ENCODE measurements at regions not wholly inside any gene's neighbourhood (a gene's known extent, or its start where the extent isn't known, plus 50 kb on each side); places are given as distances from the start of the nearest gene placed in this dataset.

DNA sequence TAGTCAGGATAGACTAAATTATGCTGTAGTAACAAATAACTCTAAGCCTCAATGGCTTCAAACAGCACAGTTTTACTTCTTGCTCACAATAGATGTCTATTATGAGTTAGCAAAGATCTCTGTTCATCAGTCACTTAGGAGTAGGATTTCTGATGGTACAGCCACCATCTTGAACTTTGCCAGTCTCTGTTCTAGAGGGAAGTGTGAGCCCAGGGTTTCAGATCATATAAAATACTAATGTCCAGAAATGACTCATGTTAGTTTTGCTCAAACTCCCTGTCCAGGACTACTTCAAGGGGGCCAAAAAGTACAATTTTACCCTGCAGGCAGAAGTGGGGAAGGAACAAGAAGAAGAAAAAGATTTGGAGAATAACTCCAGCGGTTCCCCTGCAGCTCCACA is 77.1 kb upstream of the LSM6 start:
- peak; percentile 55 for ATAC-seq
- no peak for DNase-seq (ENCODE audit: low spot score in 2 of 2)
- no peak overlapping the region for H3K27ac Mint-ChIP-seq
- H3K36me3 Mint-ChIP-seq: no peaks in the 10 kb centered on the region
- peaks cover 11% of the 10 kb centered on the region for H3K4me1 Mint-ChIP-seq
- H3K9me3 Mint-ChIP-seq: no peaks in the 10 kb centered on the region
- no peak overlapping the region for H3K4me3 Mint-ChIP-seq

- Mint-ChIP-seq H3K9me3 (no peaks in the 10 kb centered on the region), H3K36me3 (no peaks in the 10 kb centered on the region), H3K4me1 (peaks cover 11% of the 10 kb centered on the region), H3K4me3 (no peak overlapping the region), H3K27ac (no peak overlapping the region)
- DNase-seq (ENCODE audit: low spot score in 2 of 2) (no peak), ATAC-seq (no peak)
These were observed 79.1 kb upstream of the LSM6 start for GRCh38 chr4:146096371-146096770.

DNA sequence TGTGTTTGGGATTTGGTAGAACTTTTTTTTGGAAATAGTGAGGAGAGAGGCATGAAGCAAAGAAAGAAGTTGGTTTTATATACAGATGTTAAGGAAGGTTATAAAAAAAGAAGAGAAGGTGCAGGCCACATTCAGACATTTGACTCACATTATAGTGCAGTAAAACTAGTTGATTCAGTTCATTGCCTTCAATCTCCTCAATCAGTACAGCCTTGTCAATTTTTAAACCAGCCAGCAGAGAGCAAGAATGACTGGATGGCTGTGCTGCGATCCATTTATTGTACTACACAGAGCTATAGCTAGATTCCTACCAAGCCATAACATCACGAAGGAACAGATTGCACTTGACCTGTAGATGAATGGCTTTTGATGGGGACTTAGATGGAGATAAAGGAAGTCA is 79.7 kb upstream of the LSM6 start:
- Mint-ChIP-seq H3K27ac (no peak overlapping the region), H3K9me3 (no peaks in the 10 kb centered on the region), H3K4me3 (no peak overlapping the region), H3K4me1 (peaks cover 11% of the 10 kb centered on the region), H3K36me3 (no peaks in the 10 kb centered on the region)
- no peak for ATAC-seq
- no peak for DNase-seq (ENCODE audit: low spot score in 2 of 2)

- Mint-ChIP-seq H3K9me3 (no peaks in the 10 kb centered on the region), H3K36me3 (no peaks in the 10 kb centered on the region), H3K27ac (no peak overlapping the region), H3K4me1 (peaks cover 11% of the 10 kb centered on the region), H3K4me3 (no peak overlapping the region)
- ATAC-seq (no peak), DNase-seq (ENCODE audit: low spot score in 2 of 2) (peak in 1 of 2 donors; percentile 15)
These were observed 80.3 kb upstream of the LSM6 start for GRCh38 chr4:146095091-146095690.

GRCh38 chr4:146088690-146089089 is 86.8 kb upstream of the LSM6 start:
- DNase-seq (ENCODE audit: low spot score in 2 of 2): no peak
- no peaks in the 10 kb centered on the region for H3K36me3 Mint-ChIP-seq
- ATAC-seq: no peak
- no peak overlapping the region for H3K27ac Mint-ChIP-seq
- H3K4me3 Mint-ChIP-seq: no peak overlapping the region
- no peaks in the 10 kb centered on the region for H3K4me1 Mint-ChIP-seq
- H3K9me3 Mint-ChIP-seq: no peaks in the 10 kb centered on the region

DNA sequence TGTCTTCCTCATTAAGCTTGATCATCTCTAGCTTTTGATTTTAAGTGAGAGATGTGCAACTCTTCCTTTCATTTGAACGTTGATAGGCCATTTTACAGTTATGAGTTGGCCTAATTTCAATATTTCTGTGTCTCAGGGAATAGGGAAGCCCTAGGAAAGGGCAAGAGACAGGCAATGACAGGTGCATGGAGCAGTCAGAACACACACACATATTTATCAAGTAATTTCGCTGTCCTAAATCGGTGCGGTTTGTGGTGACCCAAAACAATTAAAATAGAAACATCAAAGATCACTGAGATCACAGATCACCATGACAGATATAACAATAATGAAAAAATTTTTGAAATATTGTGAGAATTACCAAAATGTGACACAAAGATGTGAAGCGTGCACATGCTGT is 87.7 kb upstream of the LSM6 start:
- H3K4me3 Mint-ChIP-seq: no peak overlapping the region
- no peaks in the 10 kb centered on the region for H3K36me3 Mint-ChIP-seq
- no peak overlapping the region for H3K27ac Mint-ChIP-seq
- DNase-seq (ENCODE audit: low spot score in 2 of 2) (no peak), ATAC-seq (no peak)
- no peaks in the 10 kb centered on the region for H3K4me1 Mint-ChIP-seq
- no peaks in the 10 kb centered on the region for H3K9me3 Mint-ChIP-seq

DNA sequence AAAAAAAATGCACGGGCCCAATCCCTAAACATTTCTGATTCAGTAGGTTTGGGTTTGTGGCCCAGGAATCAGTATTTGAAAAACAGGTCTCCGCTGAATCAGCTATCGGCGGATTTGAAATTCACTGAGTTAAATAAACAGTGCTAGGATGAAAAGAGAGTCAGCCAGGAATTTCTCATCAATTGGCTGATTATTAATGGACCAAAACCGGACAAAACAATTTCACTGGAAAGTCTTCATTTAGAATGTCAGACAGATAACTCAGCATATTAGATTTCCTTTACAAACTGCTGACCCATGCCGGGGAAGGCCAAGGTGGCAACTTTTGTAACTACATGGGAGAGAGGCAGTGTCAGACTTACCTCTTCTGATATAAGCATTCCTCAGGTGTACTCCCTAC is 99.4 kb upstream of the LSM6 start:
- no peaks in the 10 kb centered on the region for H3K36me3 Mint-ChIP-seq
- H3K4me3 Mint-ChIP-seq: no peak overlapping the region
- no peaks in the 10 kb centered on the region for H3K4me1 Mint-ChIP-seq
- no peak overlapping the region for H3K27ac Mint-ChIP-seq
- H3K9me3 Mint-ChIP-seq: no peaks in the 10 kb centered on the region
- DNase-seq (ENCODE audit: low spot score in 2 of 2) (no peak), ATAC-seq (no peak)

DNA sequence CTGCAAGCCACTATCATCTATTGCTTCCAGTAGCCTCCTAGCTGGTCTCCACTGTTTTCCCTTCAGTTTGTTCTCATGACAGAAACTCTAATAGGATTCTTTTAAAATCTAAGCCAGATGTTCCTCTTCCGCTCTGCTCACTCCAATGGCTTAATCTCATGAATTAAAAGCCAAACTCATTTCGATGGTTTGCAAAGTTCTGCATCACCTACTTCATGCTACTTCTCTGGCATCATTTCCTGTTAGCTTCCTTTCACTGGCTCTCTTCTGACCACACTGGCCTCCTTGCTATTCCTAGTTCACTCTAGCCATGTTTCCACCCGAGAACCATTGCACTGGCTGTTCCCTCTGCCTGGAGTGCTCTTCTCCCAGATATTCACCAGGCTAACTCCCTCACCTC is 102.0 kb upstream of the LSM6 start:
- H3K4me3 Mint-ChIP-seq: no peak overlapping the region
- ATAC-seq (no peak), DNase-seq (ENCODE audit: low spot score in 2 of 2) (no peak)
- no peaks in the 10 kb centered on the region for H3K36me3 Mint-ChIP-seq
- H3K27ac Mint-ChIP-seq: no peak overlapping the region
- H3K4me1 Mint-ChIP-seq: no peaks in the 10 kb centered on the region
- no peaks in the 10 kb centered on the region for H3K9me3 Mint-ChIP-seq

- H3K9me3 Mint-ChIP-seq: no peaks in the 10 kb centered on the region
- no peaks in the 10 kb centered on the region for H3K4me1 Mint-ChIP-seq
- H3K27ac Mint-ChIP-seq: no peak overlapping the region
- ATAC-seq (no peak), DNase-seq (ENCODE audit: low spot score in 2 of 2) (no peak)
- no peak overlapping the region for H3K4me3 Mint-ChIP-seq
- H3K36me3 Mint-ChIP-seq: no peaks in the 10 kb centered on the region
These were observed 103.1 kb upstream of the LSM6 start for GRCh38 chr4:146072376-146072775.

DNA sequence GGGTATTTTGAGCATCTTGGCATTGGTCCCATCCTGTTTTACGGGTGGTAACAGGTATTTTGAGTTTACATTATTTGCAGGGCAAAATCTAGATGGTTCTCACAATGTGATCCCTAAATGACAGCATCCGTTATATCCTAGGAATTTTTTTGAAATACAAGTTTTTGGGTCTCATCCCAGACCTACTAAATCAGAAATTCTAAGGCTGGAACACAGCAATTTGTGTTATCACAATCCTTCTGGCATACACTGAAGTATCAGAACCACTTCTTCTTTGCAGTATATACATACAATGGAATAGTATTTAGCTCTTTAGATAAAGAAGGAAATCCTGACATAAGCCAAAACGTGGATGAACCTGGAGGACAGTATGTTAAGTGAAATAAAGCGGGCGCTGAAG is 104.1 kb upstream of the LSM6 start:
- DNase-seq (ENCODE audit: low spot score in 2 of 2) (no peak), ATAC-seq (no peak)
- H3K4me3 Mint-ChIP-seq: no peak overlapping the region
- no peak overlapping the region for H3K27ac Mint-ChIP-seq
- no peaks in the 10 kb centered on the region for H3K36me3 Mint-ChIP-seq
- H3K4me1 Mint-ChIP-seq: no peaks in the 10 kb centered on the region
- no peaks in the 10 kb centered on the region for H3K9me3 Mint-ChIP-seq

- ATAC-seq: no peak
- Mint-ChIP-seq H3K27ac (no peak overlapping the region), H3K36me3 (no peaks in the 10 kb centered on the region), H3K4me1 (peaks cover 6% of the 10 kb centered on the region), H3K9me3 (no peaks in the 10 kb centered on the region), H3K4me3 (no peak overlapping the region)
- no peak for DNase-seq (ENCODE audit: low spot score in 2 of 2)
These were observed 112.4 kb upstream of the LSM6 start for GRCh38 chr4:146063143-146063542.

- Mint-ChIP-seq H3K27ac (no peak overlapping the region), H3K9me3 (no peaks in the 10 kb centered on the region), H3K4me1 (peaks cover 6% of the 10 kb centered on the region), H3K4me3 (no peak overlapping the region), H3K36me3 (no peaks in the 10 kb centered on the region)
- ATAC-seq (no peak), DNase-seq (ENCODE audit: low spot score in 2 of 2) (no peak)
These were observed 113.2 kb upstream of the LSM6 start for GRCh38 chr4:146062340-146062739.

DNA sequence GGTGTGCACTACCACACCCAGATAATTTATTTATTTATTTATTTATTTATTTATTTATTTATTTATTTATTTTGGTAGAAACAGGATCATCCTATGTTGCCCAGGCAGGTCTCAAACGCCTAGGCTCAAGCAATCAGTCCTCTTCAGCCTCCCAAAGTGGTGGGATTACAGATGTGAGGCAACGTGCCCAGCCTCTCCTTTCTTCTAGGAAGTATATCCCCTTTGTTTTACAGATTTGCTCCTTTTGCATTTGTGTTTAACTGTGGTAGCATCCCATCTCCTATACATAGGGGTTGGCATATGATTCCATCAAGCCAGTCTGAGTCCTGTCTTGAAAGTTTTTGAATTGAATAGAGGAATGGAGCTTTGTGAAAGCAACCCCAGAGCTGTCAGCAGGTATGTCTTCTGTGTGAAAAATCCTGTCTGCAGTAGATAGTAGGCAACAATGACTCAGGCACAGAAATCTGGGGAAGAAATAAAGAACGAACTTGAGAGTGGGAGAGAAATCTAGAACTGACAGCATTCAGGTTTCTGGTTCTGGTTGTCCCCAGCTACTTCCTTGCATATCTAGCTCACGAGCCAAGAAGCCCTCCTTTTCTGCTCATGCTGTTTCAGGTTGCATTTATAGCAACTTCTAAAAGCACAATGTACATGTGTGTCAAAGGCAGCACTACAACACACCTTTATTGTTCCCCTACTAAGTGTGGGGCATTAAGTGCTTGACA is 113.7 kb upstream of the LSM6 start:
- peaks cover 6% of the 10 kb centered on the region for H3K4me1 Mint-ChIP-seq
- no peak for DNase-seq (ENCODE audit: low spot score in 2 of 2)
- H3K4me3 Mint-ChIP-seq: no peak overlapping the region
- H3K27ac Mint-ChIP-seq: no peak overlapping the region
- no peaks in the 10 kb centered on the region for H3K36me3 Mint-ChIP-seq
- no peaks in the 10 kb centered on the region for H3K9me3 Mint-ChIP-seq
- no peak for ATAC-seq

DNA sequence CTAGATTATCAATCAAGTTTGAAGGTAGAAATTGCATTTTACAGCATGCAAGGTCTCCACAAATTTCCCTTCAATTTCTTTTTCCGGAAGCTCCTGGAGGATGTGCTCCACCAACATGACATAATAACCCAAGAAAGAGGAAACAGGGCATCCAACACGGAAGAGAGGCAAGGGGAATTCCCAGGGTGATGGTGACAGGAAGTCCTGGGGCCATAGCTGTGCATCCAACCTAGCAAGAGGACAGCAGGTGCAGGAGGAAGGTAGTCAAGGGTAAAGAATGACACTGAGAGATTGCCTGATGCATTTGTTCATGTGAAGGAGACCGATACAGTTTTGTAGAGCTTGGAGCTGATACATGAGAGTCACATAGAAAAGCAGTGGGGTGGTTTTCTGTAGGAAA is 115.7 kb upstream of the LSM6 start:
- H3K4me3 Mint-ChIP-seq: no peak overlapping the region
- peaks cover 6% of the 10 kb centered on the region for H3K4me1 Mint-ChIP-seq
- no peak overlapping the region for H3K27ac Mint-ChIP-seq
- H3K9me3 Mint-ChIP-seq: no peaks in the 10 kb centered on the region
- no peaks in the 10 kb centered on the region for H3K36me3 Mint-ChIP-seq
- DNase-seq (ENCODE audit: low spot score in 2 of 2) (no peak), ATAC-seq (peak; percentile 45)

GRCh38 chr4:146059151-146059550 is 116.4 kb upstream of the LSM6 start:
- no peak for ATAC-seq
- no peak for DNase-seq (ENCODE audit: low spot score in 2 of 2)
- H3K9me3 Mint-ChIP-seq: no peaks in the 10 kb centered on the region
- H3K4me1 Mint-ChIP-seq: peaks cover 6% of the 10 kb centered on the region
- no peaks in the 10 kb centered on the region for H3K36me3 Mint-ChIP-seq
- no peak overlapping the region for H3K27ac Mint-ChIP-seq
- H3K4me3 Mint-ChIP-seq: no peak overlapping the region

GRCh38 chr4:146058531-146058930 is 117.0 kb upstream of the LSM6 start:
- Mint-ChIP-seq H3K4me3 (no peak overlapping the region), H3K9me3 (no peaks in the 10 kb centered on the region), H3K4me1 (peaks cover 6% of the 10 kb centered on the region), H3K27ac (no peak overlapping the region), H3K36me3 (no peaks in the 10 kb centered on the region)
- no peak for DNase-seq (ENCODE audit: low spot score in 2 of 2)
- ATAC-seq: no peak

Measured in stimulated activated effector memory CD8-positive, alpha-beta T cell treated with anti-CD3 and anti-CD28 coated beads, Interleukin-12 subunit alpha, Interleukin-12 subunit beta, amount 100 ng/mL, for 72 hours (primary cell).